PFSK-1 (cell line): ENCODE measurements at regions not wholly inside any gene's neighbourhood (a gene's known extent, or its start where the extent isn't known, plus 50 kb on each side); places are given as distances from the start of the nearest gene placed in this dataset.

Experiments
- FOXP2 ChIP-seq: optimal IDR thresholded peaks from 2 replicates; pipeline ENCODE3; 2011; ENCODE audit warnings: borderline replicate concordance, control low read depth, inconsistent platforms; ENCODE audit not compliant: insufficient read depth; ENCODE audit errors: extremely low read length, extremely low read depth
- POLR2AphosphoS5 ChIP-seq: IDR thresholded peaks from 2 replicates; pipeline ENCODE4 v1.6.1; 2012; ENCODE audit warnings: low read depth, mild to moderate bottlenecking, control low read depth, low read length, moderate library complexity
- SIN3A ChIP-seq: IDR thresholded peaks from 2 replicates; pipeline ENCODE4 v1.6.1; 2012; ENCODE audit warnings: mild to moderate bottlenecking, low read length, moderate library complexity, borderline replicate concordance; ENCODE audit not compliant: insufficient read depth
- TAF1 ChIP-seq: IDR thresholded peaks from 2 replicates; pipeline ENCODE4 v1.6.1; 2012; ENCODE audit warnings: low read length, control low read depth, borderline replicate concordance; ENCODE audit not compliant: insufficient read depth
- TF ChIP-seq, protein P1 (sequence below), 2 experiments: IDR thresholded peaks; 2 replicates each; pipeline versions ENCODE4 v1.6.1 to v1.8.0; 2011 to 2012; ENCODE audit warnings: low read depth in 2 of 2, low read length in 2 of 2, control low read depth in 1 of 2, inconsistent platforms in 1 of 2, mild to moderate bottlenecking in 1 of 2, moderate library complexity in 1 of 2; ENCODE audit not compliant: insufficient read depth in 1 of 2

DNA sequence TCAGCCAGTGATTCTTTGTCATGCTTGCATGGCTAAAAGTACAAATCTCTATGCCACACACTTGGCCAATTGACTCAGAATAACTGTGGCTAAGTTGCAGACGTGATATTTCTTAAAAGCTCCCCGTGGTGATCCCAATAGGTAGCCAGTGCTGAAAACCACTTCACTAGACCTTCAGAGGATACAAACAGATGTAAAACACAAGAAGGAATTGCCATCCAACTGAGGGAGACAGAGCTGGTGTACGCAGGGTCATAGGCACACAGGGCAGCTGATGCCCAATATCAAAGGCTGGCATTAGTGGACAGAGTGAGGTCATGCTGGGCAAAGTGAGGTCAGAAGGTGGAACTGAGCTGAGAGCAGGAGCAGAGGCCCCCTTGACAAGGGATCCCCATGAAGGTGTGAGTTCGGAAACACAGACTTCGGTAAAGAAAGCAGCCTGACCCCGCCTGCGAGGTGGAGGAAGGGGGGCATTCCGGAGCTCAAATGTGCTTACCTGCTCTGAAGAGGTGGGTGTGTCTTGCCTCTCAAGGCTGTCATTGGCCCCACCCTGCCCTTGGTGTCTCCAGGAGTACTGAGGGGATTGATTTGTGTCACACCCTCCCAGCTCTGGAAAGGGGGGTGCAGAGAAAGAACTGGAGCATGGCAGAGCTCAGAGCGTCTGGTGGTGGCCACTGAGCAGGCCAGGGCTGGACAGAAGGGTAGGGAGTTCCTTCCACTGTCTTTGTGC is 344.9 kb upstream of the B3GAT1 start:
- no peak for TF ChIP-seq SIN3A

DNA sequence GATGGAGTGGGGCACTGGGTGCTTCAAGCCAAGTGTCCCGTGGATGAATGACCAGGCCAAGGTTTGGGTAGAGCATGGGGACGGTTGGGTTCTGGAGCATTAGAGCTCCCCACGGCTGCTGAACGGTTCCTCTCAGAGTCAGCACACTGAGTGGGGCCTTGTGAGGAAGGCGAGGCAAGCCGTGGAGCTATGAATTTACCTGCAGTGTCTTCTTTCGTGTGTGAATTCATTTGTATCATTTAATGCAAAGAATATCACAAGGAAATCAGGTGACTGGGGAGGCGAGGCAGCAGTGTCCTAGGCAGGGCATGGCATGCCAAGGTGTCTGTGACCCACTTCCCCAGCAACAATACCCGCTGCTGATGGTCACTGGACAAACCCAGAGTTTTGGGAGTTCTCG is 343.5 kb upstream of the B3GAT1 start:
- TF ChIP-seq, protein P1, sequence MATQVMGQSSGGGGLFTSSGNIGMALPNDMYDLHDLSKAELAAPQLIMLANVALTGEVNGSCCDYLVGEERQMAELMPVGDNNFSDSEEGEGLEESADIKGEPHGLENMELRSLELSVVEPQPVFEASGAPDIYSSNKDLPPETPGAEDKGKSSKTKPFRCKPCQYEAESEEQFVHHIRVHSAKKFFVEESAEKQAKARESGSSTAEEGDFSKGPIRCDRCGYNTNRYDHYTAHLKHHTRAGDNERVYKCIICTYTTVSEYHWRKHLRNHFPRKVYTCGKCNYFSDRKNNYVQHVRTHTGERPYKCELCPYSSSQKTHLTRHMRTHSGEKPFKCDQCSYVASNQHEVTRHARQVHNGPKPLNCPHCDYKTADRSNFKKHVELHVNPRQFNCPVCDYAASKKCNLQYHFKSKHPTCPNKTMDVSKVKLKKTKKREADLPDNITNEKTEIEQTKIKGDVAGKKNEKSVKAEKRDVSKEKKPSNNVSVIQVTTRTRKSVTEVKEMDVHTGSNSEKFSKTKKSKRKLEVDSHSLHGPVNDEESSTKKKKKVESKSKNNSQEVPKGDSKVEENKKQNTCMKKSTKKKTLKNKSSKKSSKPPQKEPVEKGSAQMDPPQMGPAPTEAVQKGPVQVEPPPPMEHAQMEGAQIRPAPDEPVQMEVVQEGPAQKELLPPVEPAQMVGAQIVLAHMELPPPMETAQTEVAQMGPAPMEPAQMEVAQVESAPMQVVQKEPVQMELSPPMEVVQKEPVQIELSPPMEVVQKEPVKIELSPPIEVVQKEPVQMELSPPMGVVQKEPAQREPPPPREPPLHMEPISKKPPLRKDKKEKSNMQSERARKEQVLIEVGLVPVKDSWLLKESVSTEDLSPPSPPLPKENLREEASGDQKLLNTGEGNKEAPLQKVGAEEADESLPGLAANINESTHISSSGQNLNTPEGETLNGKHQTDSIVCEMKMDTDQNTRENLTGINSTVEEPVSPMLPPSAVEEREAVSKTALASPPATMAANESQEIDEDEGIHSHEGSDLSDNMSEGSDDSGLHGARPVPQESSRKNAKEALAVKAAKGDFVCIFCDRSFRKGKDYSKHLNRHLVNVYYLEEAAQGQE (IDR thresholded peaks at IDR 0.05; ENCODE audit: insufficient read depth in 1 of 2, low read depth in 2 of 2, low read length in 2 of 2) = no peak
- TF ChIP-seq SIN3A = no peak
- no peak for TF ChIP-seq POLR2AphosphoS5
- TF ChIP-seq TAF1 = no peak
- TF ChIP-seq FOXP2 = no peak

DNA sequence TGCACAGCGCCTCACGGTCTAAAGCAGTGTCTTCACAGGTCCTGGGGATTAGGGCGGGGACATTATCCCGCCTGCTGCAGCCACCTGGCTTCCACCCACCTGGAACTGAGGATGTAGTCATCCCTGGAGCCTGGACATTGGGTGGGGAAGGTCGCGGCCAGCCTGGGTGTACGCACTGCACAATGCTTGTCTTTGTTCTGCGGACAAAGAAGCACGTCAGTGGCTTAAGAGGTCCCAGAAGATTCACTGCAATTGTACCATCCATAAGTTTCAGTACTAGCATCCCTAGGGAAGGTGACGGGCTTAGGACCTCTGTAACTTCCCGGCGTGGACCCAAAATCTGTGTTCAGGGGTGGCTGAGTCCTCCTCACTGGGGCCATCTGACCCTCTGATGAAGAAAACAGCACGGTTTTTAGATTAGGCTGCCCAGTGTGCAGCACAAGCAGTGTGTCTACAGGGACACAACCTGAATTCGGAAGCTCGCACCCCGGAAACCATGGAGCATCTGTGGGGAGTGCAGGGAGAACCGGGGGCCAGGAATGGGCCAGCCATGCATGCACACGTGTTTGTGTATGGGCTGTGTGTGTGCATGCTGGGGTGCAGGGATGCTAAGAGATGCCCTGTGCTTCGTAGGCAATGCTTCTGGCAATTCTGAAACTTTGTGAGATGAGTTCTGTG is 342.6 kb upstream of the B3GAT1 start:
- TF ChIP-seq TAF1 (no peak), POLR2AphosphoS5 (no peak), FOXP2 (no peak), SIN3A (no peak)
- TF ChIP-seq, protein P1 (IDR thresholded peaks at IDR 0.05; ENCODE audit: insufficient read depth in 1 of 2, low read depth in 2 of 2, low read length in 2 of 2) = no peak

DNA sequence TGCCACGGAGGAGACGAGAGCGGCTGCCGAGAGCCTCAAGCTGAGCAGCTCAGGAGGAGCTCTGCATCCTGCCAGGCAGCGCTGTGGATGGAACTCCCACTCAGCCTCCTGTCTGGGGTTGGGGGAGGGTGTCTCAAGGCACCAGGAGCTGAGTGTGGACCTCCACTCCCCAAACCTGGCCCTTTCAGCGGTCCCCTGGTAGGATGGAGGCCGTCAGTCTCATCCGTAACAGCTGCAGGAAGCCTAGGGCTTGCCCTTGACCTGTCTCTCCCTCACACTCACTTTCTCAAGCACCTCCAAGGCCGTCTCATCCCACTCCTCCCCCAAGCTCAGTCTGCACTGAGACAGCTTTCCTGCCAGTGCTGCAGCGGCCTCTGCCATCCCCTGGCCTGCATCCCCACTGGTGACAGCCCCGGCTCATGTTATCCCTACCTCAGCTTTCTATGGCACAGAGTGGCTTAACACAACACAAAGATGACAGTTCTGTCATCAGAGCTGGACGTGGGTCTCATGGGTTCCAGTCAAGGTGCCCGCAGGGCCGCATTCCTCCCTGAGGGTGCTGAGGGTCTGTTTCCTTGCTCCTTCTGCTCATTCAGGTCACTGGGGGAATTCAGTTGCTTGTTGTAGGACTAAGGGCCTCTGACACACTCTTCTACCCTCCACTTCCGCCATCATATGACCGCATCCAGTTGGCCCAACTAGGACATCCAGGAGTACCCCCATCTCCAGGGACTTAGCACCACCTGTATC is 341.9 kb upstream of the B3GAT1 start:
- TF ChIP-seq SIN3A = no peak
- no peak for TF ChIP-seq POLR2AphosphoS5
- TF ChIP-seq, protein P1 (IDR thresholded peaks at IDR 0.05; ENCODE audit: insufficient read depth in 1 of 2, low read depth in 2 of 2, low read length in 2 of 2) = no peak
- no peak for TF ChIP-seq FOXP2
- no peak for TF ChIP-seq TAF1

DNA sequence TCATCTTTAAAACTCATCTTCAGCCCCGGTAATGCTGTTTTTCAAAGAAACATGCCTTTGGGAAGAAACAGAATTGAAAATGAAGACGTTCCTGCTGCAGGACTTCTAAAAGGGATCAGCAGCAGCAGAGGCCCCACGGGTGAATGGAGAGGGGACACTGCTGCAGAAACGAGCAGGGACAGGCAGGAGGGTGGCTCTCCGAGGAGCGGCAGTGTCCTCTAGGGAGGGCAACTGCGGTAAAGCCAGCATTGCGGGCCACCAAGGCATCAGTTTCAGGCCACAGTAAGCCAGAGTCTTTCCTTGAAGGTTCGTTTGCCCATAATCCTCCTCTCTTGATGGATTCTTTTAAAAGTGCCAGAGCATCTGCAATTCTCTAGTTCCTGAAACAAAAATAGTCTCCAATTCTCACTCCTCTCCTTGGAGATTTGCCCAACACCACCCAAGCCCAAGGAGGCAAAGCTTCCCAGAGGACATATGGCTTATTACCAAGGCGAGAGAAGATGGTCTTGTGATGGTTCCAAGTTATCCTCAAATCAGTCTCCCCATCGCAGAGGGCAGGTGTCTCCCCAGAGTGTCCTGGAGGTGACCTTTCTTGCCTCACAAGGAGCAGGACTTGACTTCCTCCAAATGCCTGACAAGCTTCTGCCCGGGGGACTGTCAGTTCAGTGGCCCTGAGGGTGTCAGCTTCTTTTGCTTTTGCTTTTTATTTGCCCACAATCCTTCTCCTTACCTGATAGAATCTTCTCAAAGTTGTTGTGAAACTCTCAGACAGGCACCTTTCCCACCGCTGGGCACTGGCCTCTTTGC is 341.1 kb upstream of the B3GAT1 start:
- TF ChIP-seq, protein P1 (IDR thresholded peaks at IDR 0.05; ENCODE audit: insufficient read depth in 1 of 2, low read depth in 2 of 2, low read length in 2 of 2) = no peak
- no peak for TF ChIP-seq TAF1
- TF ChIP-seq SIN3A = no peak
- no peak for TF ChIP-seq POLR2AphosphoS5
- no peak for TF ChIP-seq FOXP2
